Right atrium auricular region (tissue), 2 donors: ENCODE measurements at regions not wholly inside any gene's neighbourhood (a gene's known extent, or its start where the extent isn't known, plus 50 kb on each side); places are given as distances from the start of the nearest gene placed in this dataset.

Source experiments
- DNase-seq: peaks from one replicate; pipeline ENCODE4 v3.0.0-alpha.2; 2019; ENCODE audit warnings: low spot score
- H3K27ac ChIP-seq, 2 donors: fragments of 200-600 bp; sonication (generic); 1 replicate in 1 of 2; 2 replicates in 1 of 2; pipeline ENCODE4 v1.5.1; 2016 to 2019
- H3K27me3 ChIP-seq, 2 donors: fragments of 200-600 bp; sonication (generic); one replicate each; pipeline versions ENCODE4 v1.5.1 to v1.6.0; 2017 to 2019
- H3K36me3 ChIP-seq: fragments of 200-600 bp; sonication (generic); one replicate; pipeline ENCODE4 v1.5.1; 2016
- H3K4me1 ChIP-seq, 2 donors: fragments of 200-600 bp; sonication (generic); one replicate each; pipeline versions ENCODE4 v1.5.1 to v1.6.0; 2017 to 2019
- H3K4me3 ChIP-seq, 2 donors: fragments of 200-600 bp; sonication (generic); 1 replicate in 1 of 2; 2 replicates in 1 of 2; pipeline ENCODE4 v1.5.1; 2017 to 2019; ENCODE audit warnings: mild to moderate bottlenecking in 1 of 2, moderate library complexity in 1 of 2
- H3K9me3 ChIP-seq, 2 donors: fragments of 200-600 bp; sonication (generic); one replicate each; pipeline ENCODE4 v1.5.1; 2019
- CTCF ChIP-seq, 2 donors: fragments of 200-600 bp; sonication (generic); IDR thresholded peaks; one replicate each; pipeline ENCODE4 v1.5.1; 2019; ENCODE audit warnings: antibody characterized with exemption in 2 of 2

GRCh38 chr3:81279481-81280379 lies 481.7 kb downstream of the GBE1 start:
- no peak overlapping the region for H3K4me3 ChIP-seq
- H3K27ac ChIP-seq: no peak overlapping the region
- H3K9me3 ChIP-seq: no peaks in the 10 kb centered on the region
- no peak for TF ChIP-seq CTCF (IDR thresholded peaks at IDR 0.05)
- DNase-seq: no peak
- H3K27me3 ChIP-seq: no peaks in the 10 kb centered on the region
- no peaks in the 10 kb centered on the region for H3K4me1 ChIP-seq
- H3K36me3 ChIP-seq: no peaks in the 10 kb centered on the region

- no peaks in the 10 kb centered on the region for H3K27me3 ChIP-seq
- H3K9me3 ChIP-seq: no peaks in the 10 kb centered on the region
- no peak overlapping the region for H3K4me3 ChIP-seq
- no peak overlapping the region for H3K27ac ChIP-seq
- no peaks in the 10 kb centered on the region for H3K36me3 ChIP-seq
- TF ChIP-seq CTCF (IDR thresholded peaks at IDR 0.05): no peak
- H3K4me1 ChIP-seq: no peaks in the 10 kb centered on the region
- no peak for DNase-seq
Observed at GRCh38 chr3:81277853-81278252, 483.6 kb downstream of the GBE1 start.

GRCh38 chr3:81274671-81275070 lies 486.8 kb downstream of the GBE1 start:
- Histone ChIP-seq H3K4me3 (no peak overlapping the region), H3K9me3 (no peaks in the 10 kb centered on the region), H3K27me3 (no peaks in the 10 kb centered on the region), H3K4me1 (no peaks in the 10 kb centered on the region), H3K36me3 (no peaks in the 10 kb centered on the region), H3K27ac (no peak overlapping the region)
- DNase-seq: no peak
- no peak for TF ChIP-seq CTCF (IDR thresholded peaks at IDR 0.05)

- H3K4me3 ChIP-seq: no peak overlapping the region
- no peaks in the 10 kb centered on the region for H3K36me3 ChIP-seq
- H3K9me3 ChIP-seq: no peaks in the 10 kb centered on the region
- no peak overlapping the region for H3K27ac ChIP-seq
- no peaks in the 10 kb centered on the region for H3K27me3 ChIP-seq
- DNase-seq: no peak
- H3K4me1 ChIP-seq: no peaks in the 10 kb centered on the region
- no peak for TF ChIP-seq CTCF (IDR thresholded peaks at IDR 0.05)
Observed at GRCh38 chr3:81270603-81271379, 490.7 kb downstream of the GBE1 start.

GRCh38 chr3:81268526-81268925 lies 492.9 kb downstream of the GBE1 start:
- Histone ChIP-seq H3K27me3 (no peaks in the 10 kb centered on the region), H3K4me1 (no peaks in the 10 kb centered on the region), H3K27ac (no peak overlapping the region), H3K36me3 (no peaks in the 10 kb centered on the region), H3K9me3 (no peaks in the 10 kb centered on the region), H3K4me3 (no peak overlapping the region)
- TF ChIP-seq CTCF (IDR thresholded peaks at IDR 0.05): no peak
- DNase-seq: no peak
